ENCODE measurements at regions not wholly inside any gene's neighbourhood (a gene's known extent, or its start where the extent isn't known, plus 50 kb on each side); places are given as distances from the start of the nearest gene placed in this dataset.

GRCh38 chr5:152332716-152333460, 72.2 kb downstream of the NMUR2 start:
- Histone ChIP-seq H3K4me3 (ENCODE audit: low read depth, low read length) (no peak overlapping the region), H3K9me3 (ENCODE audit: control insufficient read depth, insufficient read depth, low read depth, low read length) (no peaks in the 10 kb centered on the region), H3K4me1 (ENCODE audit: control insufficient read depth, insufficient read depth, low read length) (no peaks in the 10 kb centered on the region), H3K27ac (ENCODE audit: extremely low read depth, low read depth, low read length) (no peak overlapping the region), H3K36me3 (ENCODE audit: control insufficient read depth in 2 of 2, insufficient read depth in 1 of 2, low read length in 2 of 2) (no peaks in the 10 kb centered on the region)
- CTCF ChIA-PET = interaction anchor here (0.5 to 1.1 kb wide), 3 partner anchors 9 to 50 kb away, joined by 3 read pairs; no protein-coding TSS in a partner anchor
- TF ChIP-seq ZNF157 (tag by site-specific recombination; IDR thresholded peaks at IDR 0.05) = no peak
- no peak for TF ChIP-seq ZNF701 (tag by site-specific recombination; IDR thresholded peaks at IDR 0.05)
- TF ChIP-seq ZNF398 (tag by site-specific recombination; IDR thresholded peaks at IDR 0.05) = no peak
- no peak for TF ChIP-seq MYNN (tag by site-specific recombination; IDR thresholded peaks at IDR 0.05; ENCODE audit: borderline replicate concordance)
- no peak for TF ChIP-seq ZNF350 (tag by site-specific recombination; IDR thresholded peaks at IDR 0.05)
- no peak for TF ChIP-seq ZNF513 (tag by site-specific recombination; IDR thresholded peaks at IDR 0.05)
- no peak for TF ChIP-seq ZNF837 (tag by site-specific recombination; IDR thresholded peaks at IDR 0.05)
- POLR2A ChIA-PET = no interaction called here

- Histone ChIP-seq H3K27ac (ENCODE audit: extremely low read depth, low read depth, low read length) (no peak overlapping the region), H3K4me1 (ENCODE audit: control insufficient read depth, insufficient read depth, low read length) (no peaks in the 10 kb centered on the region), H3K36me3 (ENCODE audit: control insufficient read depth in 2 of 2, insufficient read depth in 1 of 2, low read length in 2 of 2) (no peaks in the 10 kb centered on the region), H3K9me3 (ENCODE audit: control insufficient read depth, insufficient read depth, low read depth, low read length) (no peaks in the 10 kb centered on the region; the same call in 1 of the 2 replicates), H3K4me3 (ENCODE audit: low read depth, low read length) (no peak overlapping the region)
- POLR2A ChIA-PET = no interaction called here
- TF ChIP-seq ZNF398 (tag by site-specific recombination; IDR thresholded peaks at IDR 0.05) (no peak), ZNF221 (tag by site-specific recombination; IDR thresholded peaks at IDR 0.05; ENCODE audit: borderline replicate concordance) (no peak)
- CTCF ChIA-PET = no interaction called here
Measured at GRCh38 chr5:152331718-152332117, 73.4 kb downstream of the NMUR2 start.

- Histone ChIP-seq H3K4me1 (ENCODE audit: control insufficient read depth, insufficient read depth, low read length) (no peaks in the 10 kb centered on the region), H3K9me3 (ENCODE audit: control insufficient read depth, insufficient read depth, low read depth, low read length) (no peaks in the 10 kb centered on the region; the same call in 1 of the 2 replicates), H3K27ac (ENCODE audit: extremely low read depth, low read depth, low read length) (no peak overlapping the region), H3K4me3 (ENCODE audit: low read depth, low read length) (no peak overlapping the region), H3K36me3 (ENCODE audit: control insufficient read depth in 2 of 2, insufficient read depth in 1 of 2, low read length in 2 of 2) (no peaks in the 10 kb centered on the region)
- ChIA-PET CTCF (no interaction called here), POLR2A (no interaction called here)
- TF ChIP-seq ZNF639 (tag by site-specific recombination; IDR thresholded peaks at IDR 0.05) (no peak), PRDM4 (tag by site-specific recombination; IDR thresholded peaks at IDR 0.05) (no peak), YY2 (tag by site-specific recombination; IDR thresholded peaks at IDR 0.05) (no peak), ZSCAN4 (tag by site-specific recombination; IDR thresholded peaks at IDR 0.05) (no peak), MEIS1 (CRISPR knock-in tag; IDR thresholded peaks at IDR 0.05; ENCODE audit: borderline replicate concordance) (no peak), YY1 (tag by site-specific recombination; IDR thresholded peaks at IDR 0.05) (no peak), KLF10 (tag by site-specific recombination; IDR thresholded peaks at IDR 0.05) (no peak), ZNF501 (tag by site-specific recombination; IDR thresholded peaks at IDR 0.05) (no peak), ZNF580 (tag by site-specific recombination; IDR thresholded peaks at IDR 0.05) (no peak)
Measured at GRCh38 chr5:152331006-152331405, 74.1 kb downstream of the NMUR2 start.
